ENCODE measurements at regions not wholly inside any gene's neighbourhood (a gene's known extent, or its start where the extent isn't known, plus 50 kb on each side); places are given as distances from the start of the nearest gene placed in this dataset.

DNA sequence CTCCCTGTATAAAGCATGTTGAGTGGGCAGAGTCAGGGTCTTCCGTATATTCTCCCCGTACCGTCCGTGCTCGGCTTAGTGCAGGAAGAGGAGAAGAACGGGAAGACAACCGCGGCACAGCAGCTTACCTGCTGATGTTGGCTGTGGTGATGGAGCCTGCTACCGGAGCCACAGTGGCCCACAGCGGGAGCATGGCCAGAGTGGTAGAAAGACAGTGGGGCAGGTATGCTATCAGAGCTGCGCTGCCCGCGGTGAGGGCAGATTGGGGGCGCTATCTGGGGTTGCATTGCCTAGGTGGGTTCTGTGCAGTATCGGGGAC, 120.7 kb upstream of the VPREB1 start:
- Mint-ChIP-seq H3K27ac (no peak overlapping the region), H3K4me3 (no peak overlapping the region), H3K9me3 (no peaks in the 10 kb centered on the region), H3K27me3 (peaks cover 13% of the 10 kb centered on the region), H3K36me3 (ENCODE audit: low read depth) (no peaks in the 10 kb centered on the region), H3K4me1 (ENCODE audit: low read depth) (no peaks in the 10 kb centered on the region)
- DNase-seq (no peak), ATAC-seq (no peak)
- TF ChIP-seq, protein P1, sequence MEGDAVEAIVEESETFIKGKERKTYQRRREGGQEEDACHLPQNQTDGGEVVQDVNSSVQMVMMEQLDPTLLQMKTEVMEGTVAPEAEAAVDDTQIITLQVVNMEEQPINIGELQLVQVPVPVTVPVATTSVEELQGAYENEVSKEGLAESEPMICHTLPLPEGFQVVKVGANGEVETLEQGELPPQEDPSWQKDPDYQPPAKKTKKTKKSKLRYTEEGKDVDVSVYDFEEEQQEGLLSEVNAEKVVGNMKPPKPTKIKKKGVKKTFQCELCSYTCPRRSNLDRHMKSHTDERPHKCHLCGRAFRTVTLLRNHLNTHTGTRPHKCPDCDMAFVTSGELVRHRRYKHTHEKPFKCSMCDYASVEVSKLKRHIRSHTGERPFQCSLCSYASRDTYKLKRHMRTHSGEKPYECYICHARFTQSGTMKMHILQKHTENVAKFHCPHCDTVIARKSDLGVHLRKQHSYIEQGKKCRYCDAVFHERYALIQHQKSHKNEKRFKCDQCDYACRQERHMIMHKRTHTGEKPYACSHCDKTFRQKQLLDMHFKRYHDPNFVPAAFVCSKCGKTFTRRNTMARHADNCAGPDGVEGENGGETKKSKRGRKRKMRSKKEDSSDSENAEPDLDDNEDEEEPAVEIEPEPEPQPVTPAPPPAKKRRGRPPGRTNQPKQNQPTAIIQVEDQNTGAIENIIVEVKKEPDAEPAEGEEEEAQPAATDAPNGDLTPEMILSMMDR (IDR thresholded peaks at IDR 0.05): no peak
- intact Hi-C loops (cut with micrococcal nuclease): no loop called here
- ChIA-PET POLR2A (no interaction called here), CTCF (no interaction called here)

DNA sequence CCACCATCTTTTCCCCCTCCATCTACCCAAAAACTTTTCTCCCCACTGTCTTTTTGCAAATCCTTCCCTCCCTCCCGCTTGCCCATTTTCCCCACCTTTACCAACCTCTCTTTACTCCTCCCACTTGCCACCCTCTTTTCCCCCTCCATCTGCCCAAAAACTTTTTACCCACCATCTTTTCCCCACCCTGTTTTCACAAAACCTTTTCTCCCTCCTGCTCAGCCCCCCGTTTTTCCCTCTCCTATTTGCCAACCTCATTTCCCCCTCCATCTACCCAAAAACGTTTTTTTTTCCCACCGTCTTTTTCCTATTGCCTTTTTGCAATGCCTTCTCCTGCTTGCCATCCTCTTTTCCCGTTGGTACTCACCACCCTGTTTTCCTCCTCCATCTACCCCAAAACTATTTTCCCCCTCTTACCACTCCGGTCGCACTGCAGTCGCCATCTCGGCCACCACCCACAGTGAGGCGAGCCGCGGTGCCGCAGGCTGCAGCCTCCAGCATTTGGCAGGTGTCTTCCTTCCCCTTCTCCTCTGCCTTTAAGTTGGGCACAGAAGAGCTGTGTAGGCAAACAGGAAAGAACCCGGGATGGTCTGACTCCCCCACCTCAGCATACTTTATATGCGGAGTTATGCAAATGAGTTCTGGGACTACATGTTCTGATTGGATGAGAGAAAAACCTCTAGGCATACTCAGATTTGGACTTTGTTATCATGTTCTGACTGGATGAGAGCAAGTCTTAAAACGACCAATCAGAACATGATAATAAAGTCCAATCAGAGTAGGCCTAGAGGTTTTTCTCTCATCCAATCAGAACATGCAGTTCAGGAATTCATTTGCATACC, 121.2 kb upstream of the VPREB1 start:
- intact Hi-C loops (cut with micrococcal nuclease): no loop called here
- TF ChIP-seq, protein P1 (IDR thresholded peaks at IDR 0.05): no peak
- H3K4me3 Mint-ChIP-seq: no peak overlapping the region
- ATAC-seq (no peak), DNase-seq (no peak)
- H3K4me1 Mint-ChIP-seq (ENCODE audit: low read depth): no peaks in the 10 kb centered on the region
- peaks cover 15% of the 10 kb centered on the region for H3K27me3 Mint-ChIP-seq
- CTCF ChIA-PET: no interaction called here
- H3K27ac Mint-ChIP-seq: no peak overlapping the region
- H3K9me3 Mint-ChIP-seq: no peaks in the 10 kb centered on the region
- H3K36me3 Mint-ChIP-seq (ENCODE audit: low read depth): no peaks in the 10 kb centered on the region
- POLR2A ChIA-PET: no interaction called here

DNA sequence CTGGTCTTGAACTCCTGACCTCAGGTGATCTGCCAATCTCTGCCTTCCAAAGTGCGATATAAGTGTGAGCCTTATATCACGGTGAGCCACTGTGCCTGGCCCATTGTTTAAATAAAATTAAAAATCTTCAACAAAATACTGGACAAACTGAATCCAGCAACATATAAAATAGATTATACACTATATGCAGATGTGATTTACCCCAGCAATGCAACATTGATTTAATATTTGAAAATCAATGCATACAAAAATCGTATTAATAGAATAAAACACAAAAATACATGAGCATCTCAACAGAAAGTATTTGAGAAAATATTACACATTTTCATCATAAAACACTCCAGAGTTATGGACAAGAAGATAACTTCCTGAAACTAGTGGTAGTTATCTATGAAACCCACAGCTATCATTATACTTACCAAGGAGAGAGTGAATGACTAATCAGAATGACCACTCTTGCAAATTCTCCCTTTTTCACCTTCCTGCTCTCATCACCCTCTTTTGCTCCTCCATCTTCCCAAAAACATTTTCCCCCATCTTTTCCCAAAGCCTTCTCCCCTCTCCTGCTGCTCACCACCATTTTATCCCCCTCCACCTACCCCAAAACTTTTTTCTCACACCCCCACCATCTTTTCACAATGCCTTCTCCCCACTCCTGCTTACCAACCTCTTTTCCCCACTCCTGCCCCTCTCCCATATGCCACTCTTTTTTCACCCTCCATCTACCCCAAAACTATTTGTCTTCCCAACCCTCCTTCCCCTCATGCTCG, 122.1 kb upstream of the VPREB1 start:
- ATAC-seq: no peak
- TF ChIP-seq, protein P1 (IDR thresholded peaks at IDR 0.05): no peak
- no peaks in the 10 kb centered on the region for H3K36me3 Mint-ChIP-seq (ENCODE audit: low read depth)

DNA sequence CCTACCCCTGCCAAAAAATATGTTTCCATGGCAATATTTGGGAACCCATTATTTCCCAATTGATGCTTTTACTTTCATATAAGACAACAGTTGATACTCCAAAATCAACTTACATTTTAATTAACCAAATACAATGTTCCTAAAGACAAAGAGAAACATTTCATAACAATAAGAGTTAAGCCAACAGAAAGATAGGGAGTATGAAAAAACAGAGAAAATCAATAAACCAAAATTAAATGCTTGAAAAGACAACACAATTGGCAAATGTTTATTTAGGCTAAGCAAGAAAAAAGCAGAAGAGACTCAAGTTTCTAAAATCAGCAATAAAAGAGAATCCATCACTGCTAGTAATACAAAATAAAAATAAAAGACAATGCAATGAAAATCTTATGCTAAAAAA, 123.1 kb upstream of the VPREB1 start:
- no peaks in the 10 kb centered on the region for H3K4me1 Mint-ChIP-seq (ENCODE audit: low read depth)
- ATAC-seq (no peak), DNase-seq (no peak)
- H3K36me3 Mint-ChIP-seq (ENCODE audit: low read depth): no peaks in the 10 kb centered on the region
- CTCF ChIA-PET: interaction anchor here (1.6 kb wide), 1 partner anchor 60 kb away, joined by 3 read pairs; no protein-coding TSS in a partner anchor
- H3K4me3 Mint-ChIP-seq: no peak overlapping the region
- intact Hi-C loops (cut with micrococcal nuclease): no loop called here
- TF ChIP-seq, protein P1 (IDR thresholded peaks at IDR 0.05): no peak
- H3K27ac Mint-ChIP-seq: no peak overlapping the region
- H3K9me3 Mint-ChIP-seq: no peaks in the 10 kb centered on the region
- POLR2A ChIA-PET: no interaction called here
- H3K27me3 Mint-ChIP-seq: peaks cover 15% of the 10 kb centered on the region

More for the DNA sequence above, 122.1 kb upstream of the VPREB1 start:
- ChIA-PET POLR2A (no interaction called here), CTCF (no interaction called here)
- H3K9me3 Mint-ChIP-seq: no peaks in the 10 kb centered on the region
- H3K4me3 Mint-ChIP-seq: no peak overlapping the region
- no peak overlapping the region for H3K27ac Mint-ChIP-seq
- peaks cover 17% of the 10 kb centered on the region for H3K27me3 Mint-ChIP-seq
- DNase-seq: no peak
- no peaks in the 10 kb centered on the region for H3K4me1 Mint-ChIP-seq (ENCODE audit: low read depth)
- intact Hi-C loops (cut with micrococcal nuclease): no loop called here

DNA sequence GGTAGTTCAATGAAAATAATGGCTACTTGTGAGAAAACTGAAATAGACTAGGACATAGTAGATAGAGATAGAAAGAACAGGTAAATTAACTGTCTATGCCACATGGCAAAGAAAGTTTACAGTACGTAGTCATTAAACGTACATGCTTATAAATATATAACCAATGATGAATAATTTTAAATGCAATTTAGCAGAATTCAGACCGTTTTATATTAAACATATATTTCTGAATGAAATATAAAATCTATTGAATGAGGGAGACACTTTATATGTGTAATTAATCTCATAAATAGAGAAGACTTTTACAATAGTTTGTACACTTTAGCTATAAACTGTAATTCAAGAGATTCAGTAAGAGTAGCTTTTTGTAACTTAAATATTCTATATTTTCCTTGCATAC, 124.4 kb upstream of the VPREB1 start:
- ChIA-PET CTCF (interaction anchor here (1.0 to 1.9 kb wide), 2 partner anchors 9 to 303 kb away, joined by 3 to 9 read pairs; no protein-coding TSS in a partner anchor), POLR2A (no interaction called here)
- Mint-ChIP-seq H3K36me3 (ENCODE audit: low read depth) (no peaks in the 10 kb centered on the region), H3K4me3 (no peak overlapping the region), H3K4me1 (ENCODE audit: low read depth) (no peaks in the 10 kb centered on the region), H3K27me3 (peaks cover 15% of the 10 kb centered on the region), H3K27ac (no peak overlapping the region), H3K9me3 (no peaks in the 10 kb centered on the region)
- ATAC-seq (no peak), DNase-seq (no peak)
- intact Hi-C loops (cut with micrococcal nuclease): no loop called here
- TF ChIP-seq, protein P1 (IDR thresholded peaks at IDR 0.05): no peak

Data from activated CD8-positive, alpha-beta T cell treated with anti-CD3 and anti-CD28 coated beads for 36 hours (primary cell).